Lung (tissue), 11 donors: ENCODE measurements at regions not wholly inside any gene's neighbourhood (a gene's known extent, or its start where the extent isn't known, plus 50 kb on each side); places are given as distances from the start of the nearest gene placed in this dataset.
A peak's percentile ranks its signal among the peaks of the same experiment; 100 is the strongest.

Source experiments
- ATAC-seq: fragments of 200-7000 bp; cut with Tn5 transposase; one replicate; pipeline ENCODE4 v1.9.1; 2020; ENCODE audit warnings: moderate number of reproducible peaks; ENCODE audit not compliant: insufficient read depth, low FRiP score
- DNase-seq, 3 donors: peaks; one replicate each; pipeline ENCODE4 v3.0.0-alpha.2; 2013 to 2017
- H3K27ac ChIP-seq, 2 donors: one replicate each; pipeline ENCODE4 v1.5.1; 2013; ENCODE audit warnings: mild to moderate bottlenecking in 2 of 2, moderate library complexity in 2 of 2, control low read depth in 1 of 2, inconsistent platforms in 1 of 2, low read depth in 1 of 2, low read length in 1 of 2
- H3K27me3 ChIP-seq, 3 donors: one replicate each; pipeline ENCODE4 v1.5.1; 2013; ENCODE audit warnings: low read length in 2 of 3; ENCODE audit not compliant: control insufficient read depth in 3 of 3, insufficient read depth in 3 of 3
- H3K36me3 ChIP-seq, 4 donors: one replicate each; pipeline ENCODE4 v1.5.1; 2013; ENCODE audit warnings: low read length in 4 of 4, mild to moderate bottlenecking in 1 of 4, moderate library complexity in 1 of 4; ENCODE audit not compliant: control insufficient read depth in 4 of 4, insufficient read depth in 4 of 4
- H3K4me1 ChIP-seq, 5 donors: one replicate each; pipeline ENCODE4 v1.5.1; 2013; ENCODE audit warnings: low read length in 5 of 5, mild to moderate bottlenecking in 2 of 5, moderate library complexity in 1 of 5; ENCODE audit not compliant: control insufficient read depth in 5 of 5, insufficient read depth in 5 of 5
- H3K4me3 ChIP-seq: one replicate; pipeline ENCODE4 v1.5.1; 2013; ENCODE audit warnings: mild to moderate bottlenecking, control low read depth, moderate library complexity
- H3K9ac ChIP-seq, 2 donors: one replicate each; pipeline ENCODE4 v1.5.1; 2013; ENCODE audit warnings: low read length in 2 of 2, control low read depth in 1 of 2; ENCODE audit not compliant: insufficient read depth in 1 of 2
- H3K9me3 ChIP-seq, 4 donors: one replicate each; pipeline ENCODE4 v1.5.1; 2013; ENCODE audit warnings: low read length in 3 of 4, mild to moderate bottlenecking in 1 of 4, moderate library complexity in 1 of 4; ENCODE audit not compliant: control insufficient read depth in 4 of 4, insufficient read depth in 3 of 4
- WGBS, 2 donors: extraction: QIAGEN DNeasy Blood & Tissue Kit; methylation state at CpG; one replicate each; pipeline ENCODE4 v1.1.7; 2013; 5-methylcytosine and 5-hydroxymethylcytosine counted together
- TF ChIP-seq, protein P1 (sequence below): IDR thresholded peaks from 2 replicates; pipeline ENCODE4 v1.5.1; 2012; ENCODE audit warnings: mild to moderate bottlenecking; ENCODE audit errors: control extremely low read depth, extremely low read depth
- donor health status: control.
- donor health status: control.
- donor health status: Bipolar disorder and iron deficiency.
- donor health status: healthy.
- donor health status: DM: yes; HTN: yes; CAD: no.

DNA sequence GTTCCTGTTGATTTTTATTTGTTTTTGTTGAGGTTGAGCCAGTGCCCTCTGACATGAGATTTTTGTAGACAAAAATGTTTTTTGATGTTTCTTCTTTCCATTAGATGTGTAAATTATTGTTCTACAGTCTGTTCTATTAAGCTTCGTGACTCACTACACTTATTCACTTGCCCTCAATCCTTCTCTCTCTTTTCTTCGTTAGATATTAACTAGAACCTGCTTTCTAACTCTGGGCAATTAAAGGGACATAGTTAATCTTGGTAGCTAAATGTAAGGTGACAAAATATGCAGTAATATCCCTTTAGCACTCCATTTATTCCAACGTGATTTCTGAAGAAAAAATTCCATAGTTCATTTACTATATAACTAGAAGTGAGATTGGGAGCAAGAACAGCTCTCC, 333.9 kb downstream of the PDHA2 start:
- no peak overlapping the region for H3K27ac ChIP-seq
- no peak overlapping the region for H3K4me3 ChIP-seq
- ATAC-seq = no peak
- DNase-seq = no peak
- no peaks in the 10 kb centered on the region for H3K36me3 ChIP-seq
- peaks cover 0 to 4% (median 0%) of the 10 kb centered on the region in 5 donors for H3K4me1 ChIP-seq
- no peak overlapping the region for H3K9ac ChIP-seq
- TF ChIP-seq, protein P1, sequence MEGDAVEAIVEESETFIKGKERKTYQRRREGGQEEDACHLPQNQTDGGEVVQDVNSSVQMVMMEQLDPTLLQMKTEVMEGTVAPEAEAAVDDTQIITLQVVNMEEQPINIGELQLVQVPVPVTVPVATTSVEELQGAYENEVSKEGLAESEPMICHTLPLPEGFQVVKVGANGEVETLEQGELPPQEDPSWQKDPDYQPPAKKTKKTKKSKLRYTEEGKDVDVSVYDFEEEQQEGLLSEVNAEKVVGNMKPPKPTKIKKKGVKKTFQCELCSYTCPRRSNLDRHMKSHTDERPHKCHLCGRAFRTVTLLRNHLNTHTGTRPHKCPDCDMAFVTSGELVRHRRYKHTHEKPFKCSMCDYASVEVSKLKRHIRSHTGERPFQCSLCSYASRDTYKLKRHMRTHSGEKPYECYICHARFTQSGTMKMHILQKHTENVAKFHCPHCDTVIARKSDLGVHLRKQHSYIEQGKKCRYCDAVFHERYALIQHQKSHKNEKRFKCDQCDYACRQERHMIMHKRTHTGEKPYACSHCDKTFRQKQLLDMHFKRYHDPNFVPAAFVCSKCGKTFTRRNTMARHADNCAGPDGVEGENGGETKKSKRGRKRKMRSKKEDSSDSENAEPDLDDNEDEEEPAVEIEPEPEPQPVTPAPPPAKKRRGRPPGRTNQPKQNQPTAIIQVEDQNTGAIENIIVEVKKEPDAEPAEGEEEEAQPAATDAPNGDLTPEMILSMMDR = no peak
- peaks cover 0 to 4% (median 0%) of the 10 kb centered on the region in 4 donors for H3K9me3 ChIP-seq
- WGBS, 2 donors = 56 to 72% methylated on average over 3 of the region's 3 CpGs
- peaks cover 0 to 7% (median 0%) of the 10 kb centered on the region in 3 donors for H3K27me3 ChIP-seq

DNA sequence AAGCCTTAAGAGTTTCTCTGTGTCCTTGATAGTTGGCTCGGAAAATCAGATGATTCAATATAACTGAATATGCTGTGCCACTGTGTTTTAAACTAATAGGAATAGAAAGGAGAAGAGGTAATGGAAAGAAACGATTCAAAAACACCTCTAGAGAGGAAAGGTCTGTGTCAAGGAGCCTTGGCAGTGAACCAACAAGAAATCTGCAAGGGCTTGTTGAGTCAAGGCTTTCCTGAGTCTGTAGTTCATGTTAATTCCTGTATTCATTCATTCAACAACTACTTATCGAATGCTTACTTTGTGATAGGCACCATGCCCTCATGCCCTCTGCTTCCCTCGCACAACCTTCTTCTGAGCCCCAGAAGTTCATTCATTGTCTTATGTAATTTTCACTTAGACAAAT, 336.0 kb downstream of the PDHA2 start:
- no peak overlapping the region for H3K4me3 ChIP-seq
- H3K36me3 ChIP-seq = no peaks in the 10 kb centered on the region
- 49 to 54% methylated on average over 4 of the region's 4 CpGs for WGBS, 2 donors
- TF ChIP-seq, protein P1 = no peak
- peaks cover 0 to 4% (median 0%) of the 10 kb centered on the region in 5 donors for H3K4me1 ChIP-seq
- H3K9ac ChIP-seq = no peak overlapping the region
- peaks cover 0 to 17% (median 0%) of the 10 kb centered on the region in 3 donors for H3K27me3 ChIP-seq
- ATAC-seq (no peak), DNase-seq (peak in 2 of 3 donors; percentile 20 to 40)
- no peaks in the 10 kb centered on the region for H3K9me3 ChIP-seq
- H3K27ac ChIP-seq = no peak overlapping the region

DNA sequence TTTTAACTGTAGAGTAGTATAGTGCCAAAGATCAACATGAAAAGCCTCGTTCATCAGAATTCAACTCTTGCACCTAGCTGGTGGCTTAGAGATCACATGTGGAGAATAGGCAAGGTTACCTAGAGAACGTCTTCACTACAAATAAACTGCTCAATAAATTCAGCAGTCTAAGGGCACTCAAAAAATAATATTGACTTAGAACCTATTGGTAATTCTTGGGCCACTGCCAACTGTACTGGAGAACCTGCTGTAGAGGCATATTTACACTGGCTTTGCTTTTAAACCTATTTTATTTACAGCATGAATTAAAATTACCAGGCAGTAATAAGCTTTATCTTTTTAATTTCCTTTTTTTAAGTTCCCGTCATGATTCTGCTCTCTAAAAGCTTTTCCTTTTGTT, 343.7 kb downstream of the PDHA2 start:
- TF ChIP-seq, protein P1 = no peak
- no peaks in the 10 kb centered on the region for H3K36me3 ChIP-seq
- no peak overlapping the region for H3K9ac ChIP-seq
- no peaks in the 10 kb centered on the region for H3K4me1 ChIP-seq
- DNase-seq = peak in 2 of 3 donors; percentile 3 to 15
- peaks cover 0 to 11% (median 0%) of the 10 kb centered on the region in 3 donors for H3K27me3 ChIP-seq
- no peak overlapping the region for H3K27ac ChIP-seq
- 62 to 73% methylated on average over 3 of the region's 3 CpGs for WGBS, 2 donors
- no peak overlapping the region for H3K4me3 ChIP-seq
- H3K9me3 ChIP-seq = no peaks in the 10 kb centered on the region
- ATAC-seq = no peak

DNA sequence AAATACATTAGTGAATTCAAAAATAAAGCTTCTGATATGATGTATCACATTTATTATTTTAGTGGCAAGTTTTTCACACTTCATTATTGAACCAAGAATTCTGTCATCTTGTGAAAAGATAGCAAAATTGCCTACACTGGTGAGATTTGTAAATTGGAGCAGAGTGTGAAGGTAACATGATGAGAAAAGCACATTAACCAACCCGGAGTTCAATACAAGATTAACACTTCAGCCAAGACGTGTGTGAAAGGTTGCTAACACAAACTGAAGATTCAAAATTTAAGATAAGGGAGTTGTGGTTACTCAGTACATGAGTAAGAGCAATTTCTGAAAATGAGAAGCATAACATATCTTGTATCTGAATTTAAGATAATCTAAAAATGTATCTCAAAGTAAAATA, 346.7 kb downstream of the PDHA2 start:
- H3K4me1 ChIP-seq = no peaks in the 10 kb centered on the region
- no peaks in the 10 kb centered on the region for H3K27me3 ChIP-seq
- no peak overlapping the region for H3K9ac ChIP-seq
- no peaks in the 10 kb centered on the region for H3K9me3 ChIP-seq
- 37 to 56% methylated on average over 2 of the region's 2 CpGs for WGBS, 2 donors
- no peak for ATAC-seq
- H3K36me3 ChIP-seq = no peaks in the 10 kb centered on the region
- no peak for DNase-seq
- H3K27ac ChIP-seq = no peak overlapping the region
- TF ChIP-seq, protein P1 = no peak
- H3K4me3 ChIP-seq = no peak overlapping the region
